ENCODE measurements at regions not wholly inside any gene's neighbourhood (a gene's known extent, or its start where the extent isn't known, plus 50 kb on each side); places are given as distances from the start of the nearest gene placed in this dataset.

DNA sequence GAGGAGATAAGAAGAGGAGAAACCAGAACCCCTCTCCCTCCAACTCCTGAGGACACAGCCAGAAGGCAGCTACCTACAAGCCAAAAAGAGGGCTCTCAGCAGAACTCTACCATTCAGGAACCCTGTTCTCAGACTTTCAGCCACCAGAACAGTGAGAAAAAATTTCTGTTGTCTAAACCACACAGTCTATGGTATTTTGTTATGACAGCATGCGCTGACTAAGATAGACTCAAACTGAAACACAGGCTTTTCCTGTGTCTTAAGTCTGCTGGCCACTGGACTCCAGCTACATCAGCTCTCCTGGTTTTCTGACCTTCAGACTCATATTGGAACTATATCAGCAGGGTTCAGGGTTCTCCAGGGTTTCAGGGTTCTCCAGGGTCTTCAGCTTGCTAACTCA is 126.5 kb upstream of the TNFSF4 start:
- no peak overlapping the region for H3K4ac ChIP-seq (ENCODE audit: low read depth, low read length)
- no peaks in the 10 kb centered on the region for H3K36me3 ChIP-seq (ENCODE audit: control insufficient read depth, insufficient read depth, low read length)
- no peak overlapping the region for H3K27ac ChIP-seq (ENCODE audit: insufficient read depth, low read length)
- no peak overlapping the region for H3K4me3 ChIP-seq (ENCODE audit: insufficient read depth, low read depth, low read length)
- intact Hi-C loops (cut with micrococcal nuclease), result no loop called here
- no peak overlapping the region for H2AFZ ChIP-seq (replicated peaks; ENCODE audit: low read length, poor library complexity)
- DNase-seq (peak; percentile 47), ATAC-seq (ENCODE audit: low read depth) (no peak)
- TF ChIP-seq MAZ (IDR thresholded peaks at IDR 0.05; ENCODE audit: borderline replicate concordance, low read depth, low read length) (no peak), MAFK (IDR thresholded peaks at IDR 0.05; ENCODE audit: low read depth, low read length) (no peak), BHLHE40 (IDR thresholded peaks at IDR 0.05; ENCODE audit: low read depth, low read length) (no peak), CHD1 (IDR thresholded peaks at IDR 0.05; ENCODE audit: low read depth, low read length) (no peak), RAD21 (IDR thresholded peaks at IDR 0.05; ENCODE audit: low read length) (no peak), RFX5 (IDR thresholded peaks at IDR 0.05; ENCODE audit: low read depth, low read length) (no peak), POLR2A (IDR thresholded peaks at IDR 0.05; ENCODE audit: low read depth, low read length) (no peak), MXI1 (IDR thresholded peaks at IDR 0.05; ENCODE audit: borderline replicate concordance, low read depth, low read length) (no peak), NFE2L2 (IDR thresholded peaks at IDR 0.05; ENCODE audit: low read depth, low read length) (no peak), CEBPB (IDR thresholded peaks at IDR 0.05; ENCODE audit: low read depth, low read length) (no peak), FOS (IDR thresholded peaks at IDR 0.05; ENCODE audit: low read depth, low read length) (no peak), SMC3 (IDR thresholded peaks at IDR 0.05; ENCODE audit: low read depth, low read length) (no peak), RCOR1 (IDR thresholded peaks at IDR 0.05; ENCODE audit: insufficient replicate concordance, low read length) (no peak), ELK1 (IDR thresholded peaks at IDR 0.05; ENCODE audit: borderline replicate concordance, low read depth, low read length) (no peak), CTCF (conservative IDR thresholded peaks at IDR 0.05; ENCODE audit: low read depth, low read length) (no peak)
- TF ChIP-seq, protein P1, sequence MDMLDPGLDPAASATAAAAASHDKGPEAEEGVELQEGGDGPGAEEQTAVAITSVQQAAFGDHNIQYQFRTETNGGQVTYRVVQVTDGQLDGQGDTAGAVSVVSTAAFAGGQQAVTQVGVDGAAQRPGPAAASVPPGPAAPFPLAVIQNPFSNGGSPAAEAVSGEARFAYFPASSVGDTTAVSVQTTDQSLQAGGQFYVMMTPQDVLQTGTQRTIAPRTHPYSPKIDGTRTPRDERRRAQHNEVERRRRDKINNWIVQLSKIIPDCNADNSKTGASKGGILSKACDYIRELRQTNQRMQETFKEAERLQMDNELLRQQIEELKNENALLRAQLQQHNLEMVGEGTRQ (IDR thresholded peaks at IDR 0.05; ENCODE audit: low read depth, low read length), result no peak
- no peak overlapping the region for H2BK5ac ChIP-seq (ENCODE audit: low read depth, low read length, poor library complexity, severe bottlenecking)
- BruUV-seq (replicated peaks), result no TSS peak
- CTCF ChIA-PET, result no interaction called here
- H4K20me1 ChIP-seq (ENCODE audit: insufficient read depth, low read length), result no peaks in the 10 kb centered on the region
- peaks cover 3% of the 10 kb centered on the region; the same call in 1 of the 2 replicates for H3K4me1 ChIP-seq (ENCODE audit: control insufficient read depth, insufficient read depth, low read length)
- no peak overlapping the region for H3K4me2 ChIP-seq (ENCODE audit: low read depth, low read length)
- no peak overlapping the region for H3K56ac ChIP-seq (ENCODE audit: extremely low read depth, insufficient read depth, low read length)
- WGBS, 2 experiments (ENCODE audit: extremely low coverage in 2 of 2, insufficient read length in 1 of 2), result no CpG with 5 or more reads among the region's 1 CpG
- no peak overlapping the region for H4K8ac ChIP-seq (ENCODE audit: low read depth in 2 of 2, low read length in 2 of 2)
- H3K9ac ChIP-seq (ENCODE audit: low read depth, low read length), result no peak overlapping the region
- POLR2A ChIA-PET (ENCODE audit: unreplicated experiment), result no interaction called here
- H4K5ac ChIP-seq (ENCODE audit: low read depth, low read length), result no peak overlapping the region
- H2AK9ac ChIP-seq (replicated peaks; ENCODE audit: low read depth, low read length, poor library complexity), result no peak overlapping the region
- no peak overlapping the region for H3K18ac ChIP-seq (ENCODE audit: low read depth, low read length)
- no peaks in the 10 kb centered on the region for H3K27me3 ChIP-seq (ENCODE audit: control insufficient read depth, insufficient read depth, low read length)
- no peak overlapping the region for H4K91ac ChIP-seq (ENCODE audit: insufficient read depth, low read depth, low read length)
- H2BK20ac ChIP-seq (ENCODE audit: low read depth, low read length), result no peak overlapping the region; the same call in 1 of the 2 replicates
- in situ Hi-C loops (cut with MboI; ENCODE audit: low sequenced_read_pairs), result no loop called here
- no peaks in the 10 kb centered on the region for H3K79me1 ChIP-seq (ENCODE audit: low read depth in 1 of 2, low read length in 2 of 2)
- no peak overlapping the region for H3K14ac ChIP-seq (replicated peaks; ENCODE audit: low read depth, low read length)
- no peak overlapping the region for H2BK15ac ChIP-seq (ENCODE audit: low read depth, low read length)
- H3K9me3 ChIP-seq (ENCODE audit: control insufficient read depth, insufficient read depth, low read length), result no peaks in the 10 kb centered on the region
- H3K9me1 ChIP-seq (ENCODE audit: insufficient read depth, low read length), result peaks cover 5% of the 10 kb centered on the region; the same call in 1 of the 2 replicates
- no peak overlapping the region for H2AK5ac ChIP-seq (ENCODE audit: low read depth, low read length)
- H3K23ac ChIP-seq (ENCODE audit: low read depth, low read length), result no peak overlapping the region
- no peak overlapping the region for H2BK120ac ChIP-seq (ENCODE audit: low read depth, low read length)
- dilution Hi-C loops (cut with HindIII; ENCODE audit: low sequenced_read_pairs, unreplicated experiment), result no loop called here

Data from IMR-90 (cell line).